ENCODE measurements at regions not wholly inside any gene's neighbourhood (a gene's known extent, or its start where the extent isn't known, plus 50 kb on each side); places are given as distances from the start of the nearest gene placed in this dataset.

GRCh38 chr6:164322533-164322932, 908.0 kb downstream of the QKI start:
- no peak for DNase-seq

GRCh38 chr6:164321297-164321696, 906.8 kb downstream of the QKI start:
- DNase-seq = no peak

GRCh38 chr6:164315376-164315775, 900.9 kb downstream of the QKI start:
- no peak for DNase-seq

GRCh38 chr6:164308339-164308738, 893.8 kb downstream of the QKI start:
- no peak for DNase-seq

- no peak for DNase-seq
Measured at GRCh38 chr6:164303102-164303964, 888.8 kb downstream of the QKI start.

GRCh38 chr6:164296411-164296810, 881.9 kb downstream of the QKI start:
- no peak for DNase-seq

- no peak for DNase-seq
Measured at GRCh38 chr6:164294047-164294784, 879.7 kb downstream of the QKI start.

- no peak for DNase-seq
Measured at GRCh38 chr6:164291224-164291623, 876.7 kb downstream of the QKI start.

GRCh38 chr6:164290101-164290500, 875.6 kb downstream of the QKI start:
- DNase-seq = no peak

- no peak for DNase-seq
Measured at GRCh38 chr6:164286011-164286410, 871.5 kb downstream of the QKI start.

GRCh38 chr6:164283574-164283973, 869.1 kb downstream of the QKI start:
- DNase-seq = no peak

GRCh38 chr6:164276211-164276610, 861.7 kb downstream of the QKI start:
- DNase-seq = no peak

- no peak for DNase-seq
Measured at GRCh38 chr6:164275773-164276172, 861.3 kb downstream of the QKI start.

GRCh38 chr6:164274493-164274892, 860.0 kb downstream of the QKI start:
- no peak for DNase-seq

- DNase-seq = no peak
Measured at GRCh38 chr6:164273491-164273890, 859.0 kb downstream of the QKI start.

GRCh38 chr6:164266851-164267250, 852.3 kb downstream of the QKI start:
- DNase-seq = no peak

- DNase-seq = peak in 2 of 56 donors; percentile 6 to 32
Measured at GRCh38 chr6:164262348-164262747, 847.8 kb downstream of the QKI start.

- no peak for DNase-seq
Measured at GRCh38 chr6:164258421-164258820, 843.9 kb downstream of the QKI start.

- DNase-seq = no peak
Measured at GRCh38 chr6:164252948-164253347, 838.4 kb downstream of the QKI start.

GRCh38 chr6:164252291-164252690, 837.8 kb downstream of the QKI start:
- no peak for DNase-seq

GRCh38 chr6:164247106-164247505, 832.6 kb downstream of the QKI start:
- DNase-seq = peak in 41 of 56 donors; percentile 5 to 78 (median 37)

GRCh38 chr6:164246082-164246481, 831.6 kb downstream of the QKI start:
- peak in 8 of 56 donors; percentile 2 to 34 (median 18) for DNase-seq

- DNase-seq = no peak
Measured at GRCh38 chr6:164243949-164244348, 829.4 kb downstream of the QKI start.

Data from nucleus accumbens (tissue), 56 donors.